ENCODE measurements at regions not wholly inside any gene's neighbourhood (a gene's known extent, or its start where the extent isn't known, plus 50 kb on each side); places are given as distances from the start of the nearest gene placed in this dataset.

- TF ChIP-seq CTCF (IDR thresholded peaks at IDR 0.05): no peak
- no peak for TF ChIP-seq POLR2A (IDR thresholded peaks at IDR 0.05)
These were observed 669.2 kb downstream of the DIAPH3 start for GRCh38 chr13:59494560-59494970.
